GM19467 (cell line): ENCODE measurements at regions not wholly inside any gene's neighbourhood (a gene's known extent, or its start where the extent isn't known, plus 50 kb on each side); places are given as distances from the start of the nearest gene placed in this dataset.

ENCODE experiments used
- ATAC-seq: cut with Tn5 transposase; IDR thresholded peaks from one replicate; pipeline ENCODE4 v1.9.1; 2021; ENCODE audit warnings: mild to moderate bottlenecking, moderate library complexity; ENCODE audit not compliant: unreplicated experiment

DNA sequence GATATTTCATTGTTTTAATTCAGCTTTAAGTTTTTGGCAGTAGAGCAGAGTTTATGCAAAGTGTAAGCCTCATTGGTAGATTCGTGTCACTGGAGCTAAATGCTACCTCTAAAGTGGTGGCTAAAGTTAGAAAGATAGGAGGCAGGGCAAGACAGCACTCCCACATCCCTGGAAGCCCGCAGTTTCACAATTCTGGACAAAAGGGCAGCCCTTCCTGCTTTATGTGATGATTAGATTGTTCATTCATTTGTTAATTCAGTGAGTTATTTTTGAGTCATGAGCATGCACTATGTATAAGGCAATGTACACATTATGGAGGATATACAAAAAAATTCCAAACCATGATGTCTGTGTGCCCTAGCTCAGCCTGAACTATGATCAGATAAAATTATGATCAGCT is 52.1 kb upstream of the EIF3M start:
- ATAC-seq: no peak

DNA sequence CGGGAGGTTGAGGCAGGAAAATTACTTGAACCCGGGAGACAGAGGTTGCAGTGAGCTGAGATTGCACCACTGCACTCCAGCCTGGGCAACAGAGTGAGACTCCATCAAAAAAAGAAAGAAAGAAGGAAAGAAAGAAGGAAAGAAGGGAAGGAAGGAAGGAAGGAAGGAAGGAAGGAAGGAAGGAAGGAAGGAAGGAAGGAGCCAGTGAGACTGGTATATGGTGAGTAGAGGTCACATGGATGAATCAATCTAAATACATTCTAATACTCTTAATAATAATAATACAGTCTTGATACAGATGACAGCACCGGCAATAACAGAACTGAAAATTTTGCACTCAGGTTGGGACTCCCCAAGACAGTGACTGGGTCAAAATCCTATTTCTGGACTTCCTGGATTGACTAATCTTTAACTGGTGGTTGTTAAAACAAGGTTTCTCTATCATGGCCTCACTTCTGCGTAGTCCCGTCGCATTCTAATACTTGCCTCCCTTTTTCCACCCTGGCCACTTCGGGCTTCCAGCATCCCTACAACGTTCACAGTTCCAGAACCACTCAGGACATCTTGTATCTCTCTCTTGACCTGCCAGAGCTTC is 53.5 kb upstream of the EIF3M start:
- peak; percentile 99 for ATAC-seq

DNA sequence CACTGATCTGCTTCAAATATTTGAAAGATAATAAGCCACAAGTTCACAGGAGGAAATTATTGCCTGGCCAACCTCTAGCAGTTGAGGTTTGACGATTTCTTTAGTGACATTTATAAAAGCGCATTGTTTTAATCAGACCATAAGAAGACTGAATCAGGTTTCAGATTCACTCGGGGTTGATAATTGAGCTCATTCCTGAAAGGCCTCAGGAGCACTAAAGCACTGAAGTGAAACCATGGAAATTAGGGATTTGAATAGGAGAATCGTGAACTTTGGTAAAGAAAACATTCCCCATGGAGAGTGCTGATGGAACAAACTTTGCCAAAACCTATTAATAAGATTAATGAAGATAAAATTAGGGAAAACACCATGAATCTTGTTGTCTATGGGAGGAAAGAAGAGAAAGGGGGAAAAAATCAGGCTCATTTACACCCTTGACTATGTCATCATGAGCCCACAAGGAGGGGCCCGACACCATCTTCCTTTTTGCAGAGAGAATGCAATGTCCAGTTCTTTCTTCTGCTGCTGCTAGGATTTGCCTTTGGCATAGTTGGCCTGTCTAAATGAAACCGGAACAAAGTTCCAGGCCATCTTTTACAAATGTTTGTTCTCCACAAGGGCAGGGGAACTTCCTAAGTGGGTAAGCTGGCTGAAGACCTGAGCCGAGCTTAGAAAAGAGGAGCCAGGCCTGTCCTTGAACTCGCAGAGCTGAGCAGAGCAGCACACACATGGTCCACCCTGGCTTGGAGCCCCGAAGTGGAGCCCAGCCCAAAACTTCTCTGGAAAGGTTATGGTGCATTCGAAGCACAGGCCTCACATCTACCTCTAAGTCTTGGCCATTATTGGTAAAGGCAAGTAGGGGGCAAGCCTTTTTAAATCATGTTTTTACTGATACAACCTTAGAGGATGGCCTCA is 56.1 kb upstream of the EIF3M start:
- ATAC-seq: no peak

DNA sequence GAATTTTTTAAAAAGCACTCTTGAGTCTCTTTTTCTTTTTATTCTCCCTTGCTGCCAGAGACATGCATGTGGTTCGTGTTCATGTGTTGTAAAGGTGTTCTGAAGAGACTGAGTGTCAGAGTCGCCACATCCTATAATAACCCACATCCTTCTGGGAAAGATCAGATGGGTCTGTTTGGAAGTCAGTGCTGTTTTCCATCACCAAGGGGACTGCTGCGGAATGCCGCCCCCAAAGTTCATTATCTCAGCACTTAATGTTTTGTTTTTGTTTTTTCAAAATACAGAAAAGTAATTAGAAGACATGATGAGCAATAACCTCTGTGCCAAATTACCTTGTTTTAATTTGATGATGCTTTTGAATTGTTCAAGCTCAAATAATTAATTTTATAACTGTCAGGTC is 56.9 kb upstream of the EIF3M start:
- ATAC-seq: no peak

DNA sequence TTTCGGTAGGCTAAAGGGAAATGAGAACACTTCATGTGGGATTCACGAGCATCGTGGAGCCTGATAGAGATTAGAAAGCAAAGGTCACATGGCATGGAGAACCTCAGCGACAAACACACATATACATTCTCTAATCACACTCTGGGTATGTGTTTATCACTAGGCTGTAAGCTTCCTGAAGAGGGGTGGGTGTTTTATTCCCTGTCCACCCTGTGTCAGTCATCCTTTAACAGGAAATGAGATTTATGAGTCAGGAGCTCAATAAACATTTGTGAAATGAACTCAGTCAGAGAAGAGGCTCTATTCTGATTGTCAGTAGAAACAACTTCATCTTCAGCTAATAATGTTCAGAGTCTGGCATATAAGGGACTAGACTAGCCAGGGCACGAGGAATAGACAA is 71.7 kb upstream of the EIF3M start:
- no peak for ATAC-seq

DNA sequence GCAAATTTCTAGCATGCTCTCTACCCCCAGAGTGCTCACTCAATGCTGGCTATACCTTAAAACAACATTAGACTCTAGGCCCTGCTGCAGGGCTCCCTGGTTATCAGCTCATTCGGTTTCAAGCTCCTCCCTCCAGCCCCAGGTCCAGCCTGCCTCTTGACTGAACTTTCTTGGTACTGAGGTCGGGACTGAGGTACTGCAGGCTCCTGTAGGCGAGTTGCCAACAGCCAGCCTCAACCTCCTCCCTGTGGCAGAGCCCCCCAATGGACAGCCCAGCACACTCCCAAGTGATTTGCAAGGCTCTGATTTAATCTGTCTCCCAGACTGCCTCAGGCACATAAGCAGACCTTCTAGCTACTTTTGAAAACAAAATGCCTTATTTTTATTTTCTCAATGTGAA is 73.6 kb upstream of the EIF3M start:
- ATAC-seq: no peak

DNA sequence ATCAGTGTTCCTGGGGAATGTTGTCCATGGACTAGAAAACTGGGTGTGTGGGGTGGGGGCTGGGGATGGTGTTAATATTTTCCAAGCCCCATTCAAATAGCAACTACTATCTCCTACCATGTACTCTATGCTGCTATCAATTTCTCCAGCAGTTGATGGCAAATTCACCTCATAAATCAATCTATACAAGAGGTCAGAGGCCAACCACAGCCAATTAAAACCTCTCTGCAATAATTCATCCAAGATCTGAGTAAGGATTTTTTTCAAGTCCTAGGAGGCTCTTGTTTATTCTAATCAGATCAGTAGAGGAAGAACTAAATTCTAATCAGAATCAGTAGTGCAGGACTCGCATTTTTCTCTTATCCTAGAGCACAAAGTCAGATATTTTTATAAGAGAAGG is 73.4 kb upstream of the WT1 start:
- no peak for ATAC-seq

DNA sequence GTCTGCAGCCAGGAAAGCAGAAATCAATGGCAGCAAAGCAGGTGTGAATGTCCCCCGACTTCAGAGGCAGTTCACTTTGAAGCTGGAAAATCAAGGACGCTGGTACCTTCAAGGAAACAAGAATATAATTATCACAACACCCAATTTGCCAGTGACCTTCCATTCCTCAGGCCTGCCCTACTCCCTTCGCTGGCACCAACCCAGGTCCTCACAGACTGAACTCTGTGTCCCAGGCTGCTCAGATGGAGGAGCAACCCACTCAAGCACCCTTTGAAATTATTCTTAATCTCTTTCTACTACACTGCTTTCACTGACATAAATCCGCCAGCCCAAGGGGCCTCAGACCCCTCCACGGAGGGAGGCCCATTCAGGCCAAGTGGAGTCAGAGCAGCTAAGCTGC is 64.7 kb upstream of the WT1 start:
- no peak for ATAC-seq

DNA sequence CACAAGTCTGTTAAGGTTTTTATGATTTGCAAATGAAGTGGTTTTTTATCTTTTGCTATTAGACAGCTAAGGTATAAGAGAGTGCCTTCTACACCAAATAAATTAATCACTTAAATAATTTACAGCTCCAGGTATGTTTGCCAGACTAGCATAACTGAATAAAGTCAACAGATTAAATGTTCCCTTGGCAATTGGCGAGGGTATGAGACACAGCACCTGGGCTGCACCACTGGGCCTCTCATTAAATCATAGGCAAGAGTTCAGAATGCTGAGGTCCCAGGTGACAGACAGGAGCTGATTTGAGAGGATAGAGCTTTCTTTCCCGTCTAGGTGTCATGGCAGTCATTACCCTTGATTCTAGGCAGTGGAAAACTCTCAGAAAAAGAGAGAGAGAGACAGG is 62.6 kb upstream of the WT1 start:
- ATAC-seq: no peak

DNA sequence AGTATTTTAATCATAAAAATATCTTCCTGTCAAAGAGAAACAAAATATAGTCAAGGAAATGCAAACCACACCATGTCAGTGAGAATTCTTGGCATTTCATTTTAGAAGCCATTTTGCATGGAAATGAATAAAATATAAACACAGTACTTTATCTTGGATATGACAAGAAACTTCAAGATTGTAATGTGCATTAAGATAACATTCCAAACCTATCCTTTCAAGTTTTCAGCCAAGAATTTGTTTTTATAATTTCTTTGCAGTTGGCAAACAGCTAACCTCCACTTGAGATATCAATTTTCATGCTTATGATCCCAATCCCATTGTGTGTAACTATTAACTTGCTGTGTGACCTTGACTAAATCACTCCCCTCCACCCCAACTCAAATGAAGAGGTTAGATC is 59.3 kb upstream of the WT1 start:
- no peak for ATAC-seq

DNA sequence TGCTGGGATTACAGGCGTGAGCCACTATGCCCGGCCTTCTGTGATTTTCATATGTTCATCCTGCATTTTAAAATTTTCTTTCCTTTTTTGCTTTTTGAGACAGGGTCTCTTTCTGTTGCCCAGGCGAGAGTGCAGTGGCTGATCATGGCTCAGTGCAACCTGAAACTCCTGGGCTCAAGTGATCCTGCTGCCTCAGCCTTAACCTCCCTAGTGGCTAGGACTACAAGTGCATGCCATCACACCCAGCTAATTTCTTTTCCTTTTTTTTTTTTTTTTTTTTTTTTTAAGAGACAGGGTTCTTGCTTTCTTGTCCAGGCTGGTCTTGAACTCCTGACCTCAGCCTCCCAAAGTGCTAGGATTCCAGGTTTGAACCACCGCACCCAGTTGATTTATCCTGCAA is 54.1 kb upstream of the WT1 start:
- no peak for ATAC-seq

DNA sequence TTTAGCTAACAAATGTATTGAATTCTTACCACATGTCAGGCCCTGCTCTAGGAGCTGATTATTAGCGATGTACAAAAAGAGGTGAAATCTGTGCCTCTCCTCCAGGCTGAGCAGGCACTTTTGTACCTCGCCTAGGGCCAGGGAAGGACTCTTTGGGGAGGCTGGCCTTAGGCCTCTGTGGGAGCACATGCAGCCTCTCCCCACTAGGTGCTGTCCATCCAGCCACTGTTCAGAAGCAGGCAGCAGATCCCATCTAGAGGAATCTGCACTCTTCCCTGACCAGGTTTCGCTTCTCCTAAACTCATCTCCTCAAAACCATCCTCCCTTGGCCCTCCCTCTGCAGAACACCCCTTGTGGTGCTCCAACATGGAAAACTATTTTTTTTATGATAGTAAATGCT is 51.9 kb upstream of the WT1 start:
- no peak for ATAC-seq

DNA sequence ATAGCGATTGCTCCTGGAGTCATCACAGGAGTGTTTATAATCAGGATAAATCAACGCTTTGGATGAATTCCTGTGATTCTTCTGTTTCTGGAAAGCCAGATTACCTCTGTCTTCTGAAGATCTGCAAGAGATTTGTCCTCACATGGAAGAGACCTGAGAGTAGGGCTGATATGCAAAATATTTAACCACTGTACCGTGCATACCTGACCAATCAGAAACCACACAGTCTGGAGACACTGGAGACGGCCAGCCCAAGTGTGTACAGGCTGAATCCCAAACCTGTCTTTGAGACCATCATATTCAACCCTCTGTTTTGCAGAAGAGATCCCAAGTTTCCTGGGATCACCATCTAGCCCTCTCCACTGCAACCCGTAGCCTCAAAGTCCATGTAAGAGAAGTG is 50.4 kb upstream of the WT1 start:
- ATAC-seq: no peak
